GM04503 (cell line): ENCODE measurements at regions not wholly inside any gene's neighbourhood (a gene's known extent, or its start where the extent isn't known, plus 50 kb on each side); places are given as distances from the start of the nearest gene placed in this dataset.
"Not testable (repeated sequence)": the region's sequence is repeated elsewhere in the genome, so short reads cannot be mapped to it uniquely, and the experiment has no call there.

ENCODE experiments used
- DNase-seq: peaks from one replicate; pipeline ENCODE4 v3.0.0-alpha.2; 2012; ENCODE audit warnings: low read depth

DNA sequence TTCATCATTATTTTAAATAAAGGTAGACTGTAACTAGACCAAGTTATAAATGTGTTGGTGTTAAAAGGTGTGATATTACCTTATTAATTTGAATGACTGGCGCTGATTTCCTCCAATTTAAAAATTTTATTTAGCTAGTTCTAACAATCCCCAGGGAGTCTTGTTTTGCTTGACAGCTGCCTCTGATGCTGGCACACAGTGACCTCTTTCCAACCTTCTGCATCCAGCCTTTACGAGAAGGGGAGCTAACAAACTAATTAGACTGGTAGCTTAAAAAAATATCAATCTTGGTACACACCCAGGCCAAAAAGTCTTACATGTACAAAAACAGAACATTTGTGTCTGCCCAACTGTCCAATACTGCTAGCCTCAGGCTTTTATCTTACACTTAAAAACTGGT is 51.8 kb upstream of the ENPEP start:
- no peak for DNase-seq

GRCh38 chr4:110418641-110419040 is 57.3 kb upstream of the ENPEP start:
- no peak for DNase-seq

DNA sequence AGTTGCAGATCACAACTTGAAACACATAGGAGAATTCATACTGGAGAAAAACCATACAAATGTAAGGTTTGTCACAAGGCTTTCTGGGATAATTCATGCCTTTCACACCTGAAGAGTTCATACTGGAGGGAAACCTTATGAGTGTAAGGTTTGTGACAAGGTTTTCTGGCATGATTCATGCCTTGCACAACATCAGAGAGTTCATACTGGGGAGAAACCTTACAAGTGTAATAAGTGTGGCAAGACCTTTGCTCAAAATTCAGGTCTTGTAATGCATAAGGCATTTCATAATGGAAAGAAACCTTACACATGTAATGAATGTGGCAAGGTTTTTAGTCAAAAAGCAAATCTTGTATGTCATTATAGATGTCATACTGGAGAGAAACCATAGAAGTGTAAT is 58.8 kb upstream of the ENPEP start:
- no peak for DNase-seq

DNA sequence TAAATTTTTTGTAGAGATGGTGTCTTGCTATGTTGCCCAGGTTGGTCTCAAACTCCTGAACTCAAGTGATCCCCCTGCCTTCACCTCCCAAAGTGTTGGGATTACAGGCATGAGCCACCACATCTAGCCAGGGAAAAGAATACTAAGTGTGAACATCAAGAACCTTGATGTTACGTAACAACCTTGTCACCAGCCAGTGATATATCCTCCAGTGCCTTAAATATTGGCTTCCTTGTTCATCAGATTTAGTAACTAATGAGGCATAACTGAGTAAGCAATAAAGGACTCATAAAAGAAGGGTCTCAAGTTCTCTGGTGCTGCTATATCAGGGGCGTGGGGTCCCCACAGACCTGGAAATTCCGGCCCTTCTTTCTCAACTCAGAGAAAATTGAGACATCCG is 60.5 kb upstream of the ENPEP start:
- DNase-seq, result no peak

- DNase-seq, result no peak
Measured at GRCh38 chr4:110415041-110415440, 60.9 kb upstream of the ENPEP start.

DNA sequence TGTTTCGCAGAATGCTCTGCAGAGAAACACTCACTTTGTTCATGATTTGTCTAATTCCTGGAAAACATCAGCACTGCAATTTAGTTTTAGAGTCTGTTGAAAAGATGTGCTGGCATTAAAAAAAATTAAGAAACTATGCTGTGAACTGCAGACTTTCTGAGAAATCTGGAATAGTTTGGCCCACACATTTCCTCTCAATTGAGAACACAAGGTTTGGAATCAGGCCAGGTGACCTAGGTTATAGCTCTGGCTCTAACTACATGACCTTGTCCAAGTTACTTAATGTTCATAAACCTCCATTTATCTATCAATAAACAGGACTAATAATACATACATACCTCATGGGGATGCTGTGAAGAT is 61.4 kb upstream of the ENPEP start:
- DNase-seq, result no peak

DNA sequence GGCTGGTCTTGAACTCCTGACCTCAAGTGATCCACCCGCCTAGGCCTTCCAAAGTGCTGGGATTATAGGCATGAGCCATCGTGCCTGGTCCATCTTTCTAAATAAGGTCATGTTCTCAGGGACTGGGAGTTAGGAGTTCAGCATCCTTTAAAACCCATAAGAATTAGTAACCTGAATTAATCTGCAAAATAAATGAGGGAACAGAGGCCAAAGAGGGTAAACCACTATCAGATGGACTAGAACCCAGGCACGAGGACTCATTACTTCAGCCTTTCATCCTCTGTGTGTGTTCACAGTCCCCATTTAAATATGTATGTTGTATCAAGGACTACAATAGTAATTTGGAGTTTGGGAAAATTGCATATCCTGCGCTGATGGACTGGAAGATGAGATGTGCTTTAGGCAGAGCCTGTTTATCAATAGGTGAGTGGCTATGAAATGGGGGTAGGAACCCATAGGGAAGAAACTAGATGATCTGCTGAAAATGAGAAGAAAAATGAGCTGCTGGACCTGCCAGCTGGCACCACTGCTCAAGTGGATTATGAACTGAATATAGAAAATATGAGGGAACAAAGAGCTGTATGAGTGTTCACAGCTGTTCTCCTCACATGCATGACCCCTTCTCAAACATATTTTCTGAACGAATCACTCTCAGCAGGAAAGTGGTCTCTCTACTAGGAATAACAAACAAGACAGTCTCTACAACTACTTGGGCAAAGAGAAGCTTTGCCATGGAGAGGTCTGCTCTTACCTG is 62.0 kb upstream of the ENPEP start:
- DNase-seq, result not testable (repeated sequence)

DNA sequence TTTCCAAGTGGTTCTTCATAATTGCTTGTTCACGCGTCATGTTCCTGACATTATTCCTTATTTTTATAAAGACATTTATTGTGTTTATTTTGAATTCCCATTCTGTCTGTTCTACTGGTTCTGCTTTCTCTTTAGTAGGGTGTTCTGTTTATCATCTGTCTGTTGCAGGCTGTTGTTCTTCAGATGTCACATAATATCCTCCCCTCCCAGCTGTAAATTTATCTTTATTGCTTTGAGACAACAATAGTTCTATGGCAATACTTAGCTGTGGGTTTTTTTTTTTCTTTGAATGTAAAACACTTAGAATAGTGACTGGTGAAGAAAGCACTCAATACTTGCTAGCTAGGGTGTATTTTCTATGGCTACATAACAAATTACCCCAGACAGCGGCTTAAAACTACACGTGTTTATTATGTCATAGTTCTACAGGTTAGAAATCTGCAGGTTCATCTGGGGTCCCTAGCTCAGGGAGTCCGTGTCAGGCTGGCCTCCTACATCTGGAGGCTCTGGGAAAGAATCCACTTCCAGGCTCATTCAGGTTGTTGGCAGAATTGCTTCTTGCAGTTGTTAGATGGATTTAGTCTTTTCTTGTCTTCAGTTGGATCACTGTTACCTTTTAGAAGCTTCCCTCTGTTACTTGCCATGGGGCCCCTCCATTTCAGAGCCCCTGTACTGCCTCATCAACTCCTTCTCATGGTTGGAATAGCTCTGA is 63.4 kb upstream of the ENPEP start:
- DNase-seq, result no peak

DNA sequence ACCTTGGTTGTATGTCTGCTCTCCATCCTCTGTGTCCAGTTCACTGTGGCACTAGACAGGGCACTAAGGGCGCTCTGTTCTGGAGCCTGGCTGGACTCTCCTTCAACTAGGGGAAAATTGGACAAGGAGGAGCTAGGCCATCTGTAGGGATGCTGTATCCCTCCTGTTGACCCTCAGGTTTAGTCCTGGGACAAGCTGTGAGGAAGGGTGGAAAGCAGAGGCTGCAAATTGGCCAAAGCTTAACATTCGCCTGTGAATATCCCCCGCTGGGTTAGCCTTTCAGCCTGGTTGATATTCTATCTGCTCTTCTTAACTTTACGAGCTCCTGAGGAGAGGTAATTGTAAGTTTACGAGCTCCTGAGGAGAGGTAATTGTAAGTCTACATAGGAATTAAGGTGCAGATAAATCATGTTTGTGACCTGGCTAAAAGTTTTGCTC is 64.4 kb upstream of the ENPEP start:
- DNase-seq, result no peak

DNA sequence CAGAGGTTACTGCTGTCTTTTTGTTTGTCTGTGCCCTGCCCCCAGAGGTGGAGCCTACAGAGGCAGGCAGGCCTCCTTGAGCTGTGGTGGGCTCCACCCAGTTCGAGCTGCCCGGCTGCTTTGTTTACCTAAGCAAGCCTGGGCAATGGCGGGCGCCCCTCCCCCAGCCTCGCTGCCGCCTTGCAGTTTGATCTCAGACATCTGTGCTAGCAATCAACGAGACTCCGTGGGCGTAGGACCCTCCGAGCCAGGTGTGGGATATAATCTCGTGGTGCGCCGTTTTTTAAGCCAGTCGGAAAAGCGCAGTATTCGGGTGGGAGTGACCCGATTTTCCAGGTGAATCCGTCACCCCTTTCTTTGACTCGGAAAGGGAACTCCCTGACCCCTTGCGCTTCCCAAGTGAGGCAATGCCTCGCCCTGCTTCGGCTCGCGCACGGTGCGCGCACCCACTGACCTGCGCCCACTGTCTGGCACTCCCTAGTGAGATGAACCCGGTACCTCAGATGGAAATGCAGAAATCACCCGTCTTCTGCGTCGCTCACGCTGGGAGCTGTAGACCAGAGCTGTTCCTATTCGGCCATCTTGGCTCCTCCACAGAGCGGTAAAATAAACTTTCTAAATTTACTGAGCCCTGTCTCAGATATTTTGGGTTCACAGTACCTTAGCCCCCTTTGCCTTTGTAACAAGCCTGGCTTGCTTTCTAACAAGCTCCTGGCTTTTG is 64.9 kb upstream of the ENPEP start:
- DNase-seq, result not testable (repeated sequence)

GRCh38 chr4:110400086-110400485 is 75.9 kb upstream of the ENPEP start:
- no peak for DNase-seq

DNA sequence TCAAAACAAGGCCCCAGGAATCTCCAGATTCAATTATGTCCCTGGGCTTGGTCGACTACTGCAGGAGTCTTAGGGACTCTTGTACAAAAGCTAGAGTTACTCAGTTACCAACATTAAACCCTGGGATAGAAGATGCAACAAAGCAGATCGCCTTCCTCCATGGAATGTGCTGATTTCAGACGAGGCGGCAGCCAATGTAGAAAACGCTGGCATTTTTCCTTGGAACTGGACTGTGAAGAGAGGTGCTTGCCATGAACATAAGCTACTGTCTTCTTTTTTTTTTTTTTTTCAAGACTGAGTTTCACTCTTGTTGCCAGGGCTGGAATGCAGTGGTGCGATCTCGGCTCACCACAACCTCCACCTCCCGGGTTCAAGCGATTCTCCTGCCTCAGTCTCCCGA is 76.9 kb upstream of the ENPEP start:
- DNase-seq, result not testable (repeated sequence)

- no peak for DNase-seq
Measured at GRCh38 chr4:110396963-110397362, 79.0 kb upstream of the ENPEP start.

DNA sequence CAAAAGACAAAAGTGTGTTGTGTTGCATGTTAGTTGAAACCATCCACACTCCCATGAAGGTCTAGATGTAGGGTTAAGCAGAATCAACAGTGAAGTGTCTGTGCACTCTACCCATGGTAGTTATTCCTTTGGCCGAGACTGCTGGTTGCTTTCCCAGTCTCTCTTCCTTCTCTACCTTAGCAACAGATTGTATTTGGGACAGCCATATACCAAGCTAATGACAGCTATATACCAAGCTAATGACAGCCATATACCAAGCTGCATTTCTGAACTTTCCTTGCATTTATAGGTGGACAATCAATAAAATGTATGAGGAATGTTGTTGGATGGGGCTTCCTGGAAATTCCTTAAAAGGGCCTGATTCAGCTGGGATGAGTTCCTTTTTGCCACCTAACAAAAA is 80.5 kb upstream of the ENPEP start:
- DNase-seq, result no peak

- no peak for DNase-seq
Measured at GRCh38 chr4:110394871-110395270, 81.1 kb upstream of the ENPEP start.

DNA sequence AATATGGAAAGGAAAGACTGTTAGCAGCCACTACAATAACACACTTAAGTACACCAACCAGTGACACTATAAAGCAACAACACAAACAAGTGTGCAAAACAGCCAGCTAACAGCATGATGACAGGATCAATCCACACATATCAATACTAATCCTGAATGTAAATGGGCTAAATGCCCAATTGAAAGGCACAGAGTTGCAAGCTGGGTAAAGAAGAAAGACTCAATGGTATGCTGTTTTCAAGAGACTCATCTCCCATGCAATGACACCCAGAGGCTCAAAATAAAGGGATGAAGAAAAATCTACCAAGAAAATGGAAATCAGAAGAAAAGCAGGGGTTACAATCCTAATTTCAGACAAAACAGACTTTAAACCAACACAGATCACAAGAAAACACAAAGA is 94.2 kb upstream of the ENPEP start:
- DNase-seq, result no peak

DNA sequence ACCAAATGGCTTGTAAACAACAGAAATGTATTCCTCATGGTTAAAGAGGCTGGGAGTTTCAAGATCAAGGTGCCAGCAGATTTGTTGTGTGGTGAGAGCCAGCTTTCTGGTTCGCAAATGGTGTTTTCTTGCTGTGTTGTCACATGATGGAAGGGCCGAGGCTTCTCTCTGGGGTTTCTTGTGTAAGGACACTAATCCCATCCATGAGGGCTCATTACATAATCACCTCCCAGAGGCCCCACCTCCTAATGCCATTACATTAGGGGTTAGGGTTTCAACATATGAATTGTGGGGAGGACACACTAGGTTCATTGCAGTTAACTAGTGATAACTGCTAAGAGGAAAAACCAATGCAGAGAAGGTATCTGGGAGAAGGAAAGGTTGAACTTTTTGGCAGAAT is 103.5 kb upstream of the ENPEP start:
- no peak for DNase-seq

DNA sequence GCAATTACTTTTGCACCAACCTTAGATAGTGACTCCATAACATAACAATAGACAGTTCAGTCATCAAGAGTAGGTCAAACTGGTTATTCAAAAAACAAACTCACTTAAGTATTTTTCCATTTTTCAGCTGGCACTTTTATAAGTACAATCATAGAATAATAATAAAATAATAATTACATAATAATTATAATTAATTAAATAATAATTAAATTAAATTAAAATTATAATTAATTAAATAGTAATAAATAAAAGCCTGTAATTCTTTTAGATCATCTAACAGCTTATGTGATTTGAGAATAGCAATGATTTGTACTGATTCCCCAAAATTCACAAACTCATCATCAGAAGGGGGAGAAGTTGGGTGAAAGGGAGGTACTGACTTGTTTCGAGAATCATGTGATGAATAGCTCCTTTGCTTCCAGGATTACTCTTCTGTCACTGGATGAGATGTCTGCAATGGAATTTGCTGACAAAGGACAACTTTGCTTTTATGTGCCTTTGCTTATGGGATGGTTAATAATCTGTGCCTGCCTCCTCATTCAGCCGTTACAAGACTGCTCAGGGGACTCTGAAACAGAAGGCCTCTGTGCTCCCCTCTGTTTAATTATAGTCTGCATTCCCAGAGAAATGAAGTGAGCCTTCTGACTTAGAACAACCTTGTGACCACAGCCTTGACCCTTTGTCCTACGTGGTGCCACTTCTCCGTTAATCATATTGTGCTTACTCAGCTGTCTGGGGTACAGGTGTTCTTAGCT is 104.8 kb upstream of the ENPEP start:
- DNase-seq, result no peak

- no peak for DNase-seq
Measured at GRCh38 chr4:110368409-110368808, 107.5 kb upstream of the ENPEP start.

GRCh38 chr4:110367156-110367555 is 108.8 kb upstream of the ENPEP start:
- no peak for DNase-seq

GRCh38 chr4:110365761-110366160 is 110.2 kb upstream of the ENPEP start:
- DNase-seq, result no peak

GRCh38 chr4:110364911-110365520 is 110.9 kb upstream of the ENPEP start:
- no peak for DNase-seq
